Breast epithelium (tissue), 3 donors: ENCODE measurements at regions not wholly inside any gene's neighbourhood (a gene's known extent, or its start where the extent isn't known, plus 50 kb on each side); places are given as distances from the start of the nearest gene placed in this dataset.

Source experiments
- CTCF ChIP-seq, 3 donors: fragments of 450-650 bp; IDR thresholded peaks; one replicate each; pipeline ENCODE4 v1.5.1; 2016 to 2017; ENCODE audit warnings: antibody characterized with exemption in 3 of 3, mild to moderate bottlenecking in 3 of 3, moderate library complexity in 3 of 3
- POLR2A ChIP-seq: fragments of 450-650 bp; IDR thresholded peaks from one replicate; pipeline ENCODE4 v1.6.1; 2016; ENCODE audit warnings: antibody characterized with exemption, mild to moderate bottlenecking, moderate library complexity
- POLR2AphosphoS5 ChIP-seq, 3 donors: sonication (generic); formaldehyde crosslinking; IDR thresholded peaks; one replicate each; pipeline ENCODE4 v1.6.1; 2017; ENCODE audit warnings: antibody characterized with exemption in 3 of 3

- TF ChIP-seq CTCF (IDR thresholded peaks at IDR 0.05) (no peak), POLR2A (no peak), POLR2AphosphoS5 (IDR thresholded peaks at IDR 0.05) (no peak)
Measured at GRCh38 chr6:163944897-163945296, 530.4 kb downstream of the QKI start.
